Spleen (tissue), 7 donors: ENCODE measurements at regions not wholly inside any gene's neighbourhood (a gene's known extent, or its start where the extent isn't known, plus 50 kb on each side); places are given as distances from the start of the nearest gene placed in this dataset.

Experiments
- CTCF ChIP-seq, 11 experiments: fragments of 200-600 bp in 7 of 11; fragments of 450-650 bp in 4 of 11; sonication (generic) in 4 of 11; IDR thresholded peaks in 8 of 11; conservative IDR thresholded peaks in 3 of 11; 1 replicate in 7 of 11; 2 replicates in 4 of 11; pipeline versions ENCODE4 v1.4.0 to v1.8.0; 2016 to 2021; ENCODE audit warnings: antibody characterized with exemption in 11 of 11, inconsistent platforms in 4 of 11, mild to moderate bottlenecking in 1 of 11
- POLR2AphosphoS5 ChIP-seq, 3 donors: sonication (generic); formaldehyde crosslinking; IDR thresholded peaks; one replicate each; pipeline ENCODE4 v1.5.1; 2017; ENCODE audit warnings: antibody characterized with exemption in 3 of 3
- donor health status: DM: no; HTN: no; CAD: no; lungs with moderate emphysema.
- donor health status: DM: no; HTN: no; CAD: no.
- donor health status: DM: no; HTN: no; CAD: no.

GRCh38 chr10:3532644-3533043 lies 252.4 kb downstream of the KLF6 start:
- TF ChIP-seq CTCF (IDR thresholded peaks at IDR 0.05 in 8 of 11, conservative IDR thresholded peaks at IDR 0.05 in 3 of 11) (no peak), POLR2AphosphoS5 (IDR thresholded peaks at IDR 0.05) (no peak)
